ENCODE measurements at regions not wholly inside any gene's neighbourhood (a gene's known extent, or its start where the extent isn't known, plus 50 kb on each side); places are given as distances from the start of the nearest gene placed in this dataset.

- peaks cover 0 to 6% (median 0%) of the 10 kb centered on the region in 3 experiments for H3K27me3 ChIP-seq (ENCODE audit: control insufficient read depth in 3 of 3, insufficient read depth in 3 of 3, low read depth in 1 of 3, low read length in 3 of 3)
Measured at GRCh38 chr12:66028390-66028789, 102.2 kb downstream of the LLPH start.

GRCh38 chr12:66025477-66025876 lies 105.1 kb downstream of the LLPH start:
- H3K4me3 ChIP-seq (ENCODE audit: low read length in 2 of 2), result no peak overlapping the region
- H3K27ac ChIP-seq (replicated peaks; ENCODE audit: low read length), result no peak overlapping the region
- H3K14ac ChIP-seq (ENCODE audit: low read length), result no peak overlapping the region
- H3K36me3 ChIP-seq (replicated peaks in 1 of 2; ENCODE audit: control insufficient read depth in 2 of 2, insufficient read depth in 2 of 2, low read length in 2 of 2), result no peaks in the 10 kb centered on the region
- no peak overlapping the region for H2BK120ac ChIP-seq (ENCODE audit: low read depth, low read length)
- H3K23ac ChIP-seq (ENCODE audit: low read depth, low read length, poor library complexity), result no peak overlapping the region
- no peak for DNase-seq (ENCODE audit: low spot score)
- no peak overlapping the region for H2BK5ac ChIP-seq (ENCODE audit: low read length)
- no peak overlapping the region for H3K9ac ChIP-seq (ENCODE audit: low read depth, low read length, poor library complexity)
- H4K91ac ChIP-seq (ENCODE audit: low read depth, low read length, poor library complexity), result no peak overlapping the region
- no peak overlapping the region for H2BK12ac ChIP-seq (ENCODE audit: low read length)
- no peaks in the 10 kb centered on the region for H3K27me3 ChIP-seq (ENCODE audit: control insufficient read depth in 3 of 3, insufficient read depth in 3 of 3, low read depth in 1 of 3, low read length in 3 of 3)
- no peak overlapping the region for H2AK5ac ChIP-seq (ENCODE audit: low read depth, low read length)
- no peaks in the 10 kb centered on the region for H3K79me1 ChIP-seq (ENCODE audit: low read depth, low read length)
- no peak overlapping the region for H2BK15ac ChIP-seq (ENCODE audit: low read length)
- no peak overlapping the region for H2AFZ ChIP-seq (ENCODE audit: low read length)
- H3K18ac ChIP-seq (ENCODE audit: low read length), result no peak overlapping the region
- no peak overlapping the region for H4K8ac ChIP-seq (ENCODE audit: low read depth, low read length)
- no peaks in the 10 kb centered on the region for H3K9me3 ChIP-seq (replicated peaks in 1 of 2; ENCODE audit: control insufficient read depth in 2 of 2, insufficient read depth in 1 of 2, low read depth in 1 of 2, low read length in 2 of 2)
- no peak overlapping the region for H3K4me2 ChIP-seq (ENCODE audit: insufficient read depth, low read length, poor library complexity, severe bottlenecking)
- H3K4me1 ChIP-seq (ENCODE audit: control insufficient read depth in 2 of 2, insufficient read depth in 1 of 2, low read depth in 1 of 2, low read length in 2 of 2), result peaks cover 0 to 3% of the 10 kb centered on the region in 2 donors
- no CpG with 5 or more reads among the region's 2 CpGs for WGBS, 2 donors (ENCODE audit: extremely low coverage in 2 of 2, insufficient read length in 2 of 2, insufficient replicate concordance in 1 of 2)
- H3K4ac ChIP-seq (ENCODE audit: low read length), result no peak overlapping the region

More at GRCh38 chr12:66028390-66028789, 102.2 kb downstream of the LLPH start:
- Histone ChIP-seq H2BK120ac (ENCODE audit: low read depth, low read length) (no peak overlapping the region), H4K91ac (ENCODE audit: low read depth, low read length, poor library complexity) (no peak overlapping the region), H3K23ac (ENCODE audit: low read depth, low read length, poor library complexity) (no peak overlapping the region), H2BK15ac (ENCODE audit: low read length) (no peak overlapping the region), H2BK5ac (ENCODE audit: low read length) (no peak overlapping the region), H4K8ac (ENCODE audit: low read depth, low read length) (no peak overlapping the region), H3K4me3 (ENCODE audit: low read length in 2 of 2) (no peak overlapping the region), H3K18ac (ENCODE audit: low read length) (no peak overlapping the region), H3K9me3 (replicated peaks in 1 of 2; ENCODE audit: control insufficient read depth in 2 of 2, insufficient read depth in 1 of 2, low read depth in 1 of 2, low read length in 2 of 2) (no peaks in the 10 kb centered on the region), H2BK12ac (ENCODE audit: low read length) (no peak overlapping the region), H3K9ac (ENCODE audit: low read depth, low read length, poor library complexity) (no peak overlapping the region), H3K4me2 (ENCODE audit: insufficient read depth, low read length, poor library complexity, severe bottlenecking) (no peak overlapping the region), H3K36me3 (replicated peaks in 1 of 2; ENCODE audit: control insufficient read depth in 2 of 2, insufficient read depth in 2 of 2, low read length in 2 of 2) (no peaks in the 10 kb centered on the region), H2AK5ac (ENCODE audit: low read depth, low read length) (no peak overlapping the region), H3K27ac (replicated peaks; ENCODE audit: low read length) (no peak overlapping the region), H3K4ac (ENCODE audit: low read length) (no peak overlapping the region), H3K79me1 (ENCODE audit: low read depth, low read length) (no peaks in the 10 kb centered on the region), H3K14ac (ENCODE audit: low read length) (no peak overlapping the region), H3K4me1 (ENCODE audit: control insufficient read depth in 2 of 2, insufficient read depth in 1 of 2, low read depth in 1 of 2, low read length in 2 of 2) (peaks cover 0 to 3% of the 10 kb centered on the region in 2 donors), H2AFZ (ENCODE audit: low read length) (no peak overlapping the region)
- no CpG with 5 or more reads among the region's 2 CpGs for WGBS, 2 donors (ENCODE audit: extremely low coverage in 2 of 2, insufficient read length in 2 of 2, insufficient replicate concordance in 1 of 2)
- no peak for DNase-seq (ENCODE audit: low spot score)

- no peak overlapping the region for H3K4me3 ChIP-seq (ENCODE audit: low read length in 2 of 2)
- H2AFZ ChIP-seq (ENCODE audit: low read length), result no peak overlapping the region
- H2BK5ac ChIP-seq (ENCODE audit: low read length), result no peak overlapping the region
- no peaks in the 10 kb centered on the region for H3K27me3 ChIP-seq (ENCODE audit: control insufficient read depth in 3 of 3, insufficient read depth in 3 of 3, low read depth in 1 of 3, low read length in 3 of 3)
- no peak overlapping the region for H2BK15ac ChIP-seq (ENCODE audit: low read length)
- DNase-seq (ENCODE audit: low spot score), result no peak
- no peak overlapping the region for H3K23ac ChIP-seq (ENCODE audit: low read depth, low read length, poor library complexity)
- no peak overlapping the region for H4K8ac ChIP-seq (ENCODE audit: low read depth, low read length)
- no CpG with 5 or more reads among the region's 1 CpG for WGBS, 2 donors (ENCODE audit: extremely low coverage in 2 of 2, insufficient read length in 2 of 2, insufficient replicate concordance in 1 of 2)
- H3K4ac ChIP-seq (ENCODE audit: low read length), result no peak overlapping the region
- H3K14ac ChIP-seq (ENCODE audit: low read length), result no peak overlapping the region
- no peak overlapping the region for H2BK120ac ChIP-seq (ENCODE audit: low read depth, low read length)
- H2AK5ac ChIP-seq (ENCODE audit: low read depth, low read length), result no peak overlapping the region
- no peaks in the 10 kb centered on the region for H3K9me3 ChIP-seq (replicated peaks in 1 of 2; ENCODE audit: control insufficient read depth in 2 of 2, insufficient read depth in 1 of 2, low read depth in 1 of 2, low read length in 2 of 2)
- no peak overlapping the region for H2BK12ac ChIP-seq (ENCODE audit: low read length)
- no peak overlapping the region for H3K4me2 ChIP-seq (ENCODE audit: insufficient read depth, low read length, poor library complexity, severe bottlenecking)
- no peak overlapping the region for H3K9ac ChIP-seq (ENCODE audit: low read depth, low read length, poor library complexity)
- H4K91ac ChIP-seq (ENCODE audit: low read depth, low read length, poor library complexity), result no peak overlapping the region
- H3K79me1 ChIP-seq (ENCODE audit: low read depth, low read length), result no peaks in the 10 kb centered on the region
- no peaks in the 10 kb centered on the region for H3K36me3 ChIP-seq (replicated peaks in 1 of 2; ENCODE audit: control insufficient read depth in 2 of 2, insufficient read depth in 2 of 2, low read length in 2 of 2)
- H3K4me1 ChIP-seq (ENCODE audit: control insufficient read depth in 2 of 2, insufficient read depth in 1 of 2, low read depth in 1 of 2, low read length in 2 of 2), result peaks cover 0 to 3% of the 10 kb centered on the region in 2 donors
- H3K27ac ChIP-seq (replicated peaks; ENCODE audit: low read length), result no peak overlapping the region
- no peak overlapping the region for H3K18ac ChIP-seq (ENCODE audit: low read length)
Measured at GRCh38 chr12:66024949-66025348, 105.6 kb downstream of the LLPH start.

- Histone ChIP-seq H3K27ac (replicated peaks; ENCODE audit: low read length) (no peak overlapping the region), H2AFZ (ENCODE audit: low read length) (no peak overlapping the region), H3K79me1 (ENCODE audit: low read depth, low read length) (no peaks in the 10 kb centered on the region), H3K14ac (ENCODE audit: low read length) (no peak overlapping the region), H3K27me3 (ENCODE audit: control insufficient read depth in 3 of 3, insufficient read depth in 3 of 3, low read depth in 1 of 3, low read length in 3 of 3) (no peaks in the 10 kb centered on the region), H2BK5ac (ENCODE audit: low read length) (no peak overlapping the region), H2BK15ac (ENCODE audit: low read length) (no peak overlapping the region), H3K9me3 (replicated peaks in 1 of 2; ENCODE audit: control insufficient read depth in 2 of 2, insufficient read depth in 1 of 2, low read depth in 1 of 2, low read length in 2 of 2) (no peaks in the 10 kb centered on the region), H3K36me3 (replicated peaks in 1 of 2; ENCODE audit: control insufficient read depth in 2 of 2, insufficient read depth in 2 of 2, low read length in 2 of 2) (no peaks in the 10 kb centered on the region), H3K23ac (ENCODE audit: low read depth, low read length, poor library complexity) (no peak overlapping the region), H2BK120ac (ENCODE audit: low read depth, low read length) (no peak overlapping the region), H4K8ac (ENCODE audit: low read depth, low read length) (no peak overlapping the region), H3K4me3 (ENCODE audit: low read length in 2 of 2) (no peak overlapping the region), H3K9ac (ENCODE audit: low read depth, low read length, poor library complexity) (no peak overlapping the region), H3K4me2 (ENCODE audit: insufficient read depth, low read length, poor library complexity, severe bottlenecking) (no peak overlapping the region), H2AK5ac (ENCODE audit: low read depth, low read length) (no peak overlapping the region), H3K4ac (ENCODE audit: low read length) (no peak overlapping the region), H3K4me1 (ENCODE audit: control insufficient read depth in 2 of 2, insufficient read depth in 1 of 2, low read depth in 1 of 2, low read length in 2 of 2) (peaks cover 0 to 3% of the 10 kb centered on the region in 2 donors), H3K18ac (ENCODE audit: low read length) (no peak overlapping the region), H4K91ac (ENCODE audit: low read depth, low read length, poor library complexity) (no peak overlapping the region), H2BK12ac (ENCODE audit: low read length) (no peak overlapping the region)
- DNase-seq (ENCODE audit: low spot score), result no peak
- WGBS, 2 donors (ENCODE audit: extremely low coverage in 2 of 2, insufficient read length in 2 of 2, insufficient replicate concordance in 1 of 2), result no CpG with 5 or more reads among the region's 12 CpGs
Measured at GRCh38 chr12:66020481-66020880, 110.1 kb downstream of the LLPH start.

All from neuronal stem cell (in vitro differentiated cells).